Activated effector memory CD4-positive, alpha-beta T cell treated with anti-CD3 and anti-CD28 coated beads, Interleukin-2, amount 50 U/mL, for 16 hours (primary cell): ENCODE measurements at regions not wholly inside any gene's neighbourhood (a gene's known extent, or its start where the extent isn't known, plus 50 kb on each side); places are given as distances from the start of the nearest gene placed in this dataset.

Experiments
- DNase-seq: peaks from one replicate; pipeline ENCODE4 v3.0.0-alpha.2; 2020

DNA sequence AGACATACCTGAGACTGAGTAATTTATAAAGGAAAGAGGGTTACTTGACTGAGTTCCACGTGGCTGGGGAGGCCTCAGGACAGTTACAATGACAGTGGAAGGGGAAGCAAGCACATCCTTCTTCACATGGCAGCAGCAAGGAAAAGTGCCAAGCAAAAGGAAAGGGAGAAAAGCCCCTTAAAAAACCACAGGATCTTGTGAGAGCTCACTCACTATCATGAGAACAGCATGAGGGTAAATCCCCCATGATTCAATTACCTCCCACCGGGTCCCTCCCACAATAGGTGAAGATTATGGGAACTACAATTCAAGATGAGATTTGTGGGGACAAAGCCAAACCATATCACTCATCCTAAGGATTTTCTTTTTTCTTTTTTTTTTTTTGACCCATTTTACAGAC is 177.8 kb upstream of the EEA1 start:
- no peak for DNase-seq

GRCh38 chr12:93107514-93108312 is 178.6 kb upstream of the EEA1 start:
- DNase-seq = no peak

- no peak for DNase-seq
Observed at GRCh38 chr12:93108985-93109384, 179.9 kb upstream of the EEA1 start.

DNA sequence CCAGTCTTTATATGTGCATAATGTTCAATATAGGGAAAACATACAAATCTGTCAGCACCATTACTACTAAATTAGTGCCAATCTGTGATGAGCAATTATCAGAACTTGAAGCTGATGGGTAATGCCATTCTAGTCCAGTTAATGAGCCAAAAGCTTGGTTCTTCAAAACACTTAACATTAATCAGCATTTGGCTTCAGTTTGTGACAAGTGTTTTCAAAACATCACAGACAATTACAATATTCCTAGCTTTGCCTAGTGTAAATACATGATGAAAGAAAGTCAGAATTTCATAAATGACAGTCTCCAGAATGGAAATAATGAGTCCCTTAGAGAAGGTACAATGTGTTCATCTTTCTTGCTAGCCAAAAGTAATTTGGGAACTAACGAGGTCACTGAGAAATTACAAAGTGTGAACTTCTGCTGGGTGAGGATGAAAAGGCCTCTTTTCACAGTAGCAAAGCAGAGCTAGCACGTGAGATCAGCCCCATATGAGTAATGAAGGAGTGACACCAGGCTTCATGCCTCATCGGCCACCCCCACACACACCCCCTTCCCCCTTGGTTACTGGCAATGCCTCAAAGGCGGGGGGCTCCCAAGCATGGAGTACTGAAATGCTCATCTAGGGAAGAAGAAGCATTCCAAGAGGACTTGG is 180.6 kb upstream of the EEA1 start:
- DNase-seq = no peak

GRCh38 chr12:93111773-93112172 is 182.7 kb upstream of the EEA1 start:
- DNase-seq = no peak

DNA sequence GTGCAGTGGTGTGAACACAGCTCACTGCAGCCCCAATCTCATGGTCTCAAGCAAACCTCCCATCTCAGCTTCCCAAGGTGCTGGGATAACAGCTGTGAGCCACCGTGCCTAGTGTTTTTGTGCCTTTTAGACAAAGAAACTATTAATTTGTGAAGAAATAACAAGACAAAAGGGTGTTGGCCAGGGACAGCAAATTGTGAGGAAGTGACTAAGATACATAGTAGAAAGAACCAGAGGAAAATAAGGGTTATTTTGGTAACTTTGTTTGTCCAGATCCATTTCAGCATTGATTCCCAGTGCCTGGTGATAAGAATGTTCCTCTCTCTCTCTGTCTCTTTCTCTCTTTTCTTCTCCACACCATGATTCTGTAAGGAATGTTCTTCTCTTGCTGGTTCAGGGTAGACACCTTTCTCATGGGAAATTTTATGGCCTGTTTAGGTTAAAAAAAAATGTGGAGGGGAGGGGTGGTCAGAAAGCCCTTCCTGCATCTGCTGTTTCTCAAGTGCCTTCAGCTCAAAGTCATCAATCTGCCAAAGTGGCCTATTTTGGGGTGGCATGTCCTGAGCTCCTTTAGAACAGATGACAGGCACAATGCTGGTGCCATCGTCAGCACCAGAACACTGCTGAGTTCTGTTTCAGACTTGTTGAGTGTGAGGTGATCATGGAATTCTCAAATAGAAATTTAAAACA is 184.4 kb upstream of the EEA1 start:
- no peak for DNase-seq

- no peak for DNase-seq
Observed at GRCh38 chr12:93115198-93115601, 186.1 kb upstream of the EEA1 start.

- no peak for DNase-seq
Observed at GRCh38 chr12:93115646-93116045, 186.6 kb upstream of the EEA1 start.

DNA sequence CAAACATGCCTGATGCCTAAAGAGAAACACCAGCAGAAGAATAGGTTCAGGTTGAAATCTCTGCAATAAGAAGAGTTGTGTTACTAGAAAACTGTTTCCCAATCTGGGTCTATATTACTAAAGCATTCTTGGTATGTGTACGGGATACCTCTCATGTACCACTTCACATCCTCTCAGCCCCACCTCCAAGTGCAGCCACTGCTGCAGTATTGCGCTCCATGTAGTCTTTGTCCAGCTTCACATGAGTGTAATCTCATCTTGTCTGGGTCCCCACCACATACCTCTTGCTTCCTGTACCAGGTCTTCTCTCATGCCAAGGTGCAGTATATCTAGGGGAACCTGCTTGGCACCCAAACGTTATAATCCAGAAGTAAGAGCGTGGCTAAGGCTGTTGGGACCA is 187.5 kb upstream of the EEA1 start:
- DNase-seq = no peak

DNA sequence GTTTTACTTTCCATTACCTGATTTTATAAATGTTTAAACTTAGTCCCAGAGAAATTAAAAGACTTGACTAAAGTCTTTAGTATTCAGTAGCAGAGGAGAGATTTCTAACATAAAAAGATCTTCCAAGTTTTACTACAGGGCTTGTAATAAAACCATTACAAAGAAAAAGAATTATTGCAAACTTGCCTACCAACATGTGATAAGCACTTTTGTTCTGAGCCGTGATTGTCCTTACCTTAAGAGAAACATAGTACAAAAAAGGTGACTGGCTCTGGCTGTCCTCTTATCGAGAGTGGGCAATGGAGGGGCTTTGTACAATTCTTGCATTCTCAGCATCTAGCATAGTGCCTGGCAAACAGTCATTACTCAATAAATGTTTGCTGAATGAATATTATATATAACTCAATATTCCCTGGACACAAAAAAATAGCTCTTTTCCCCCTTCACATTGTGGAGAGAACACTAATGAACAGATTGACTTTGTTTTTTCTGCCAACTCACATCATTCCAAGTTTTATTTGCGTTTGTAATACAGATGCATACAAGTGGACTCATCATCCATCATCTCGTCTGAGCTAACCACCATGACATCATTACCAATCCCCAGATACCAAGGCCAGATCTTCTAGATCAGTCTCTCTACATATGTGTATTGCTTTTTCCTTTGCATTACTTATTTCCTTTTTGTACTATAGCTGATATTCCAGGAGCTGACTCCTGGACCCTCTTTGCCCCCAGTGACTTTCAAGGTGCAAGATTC is 192.8 kb upstream of the EEA1 start:
- DNase-seq = no peak

GRCh38 chr12:93122569-93123091 is 193.5 kb upstream of the EEA1 start:
- DNase-seq = no peak

DNA sequence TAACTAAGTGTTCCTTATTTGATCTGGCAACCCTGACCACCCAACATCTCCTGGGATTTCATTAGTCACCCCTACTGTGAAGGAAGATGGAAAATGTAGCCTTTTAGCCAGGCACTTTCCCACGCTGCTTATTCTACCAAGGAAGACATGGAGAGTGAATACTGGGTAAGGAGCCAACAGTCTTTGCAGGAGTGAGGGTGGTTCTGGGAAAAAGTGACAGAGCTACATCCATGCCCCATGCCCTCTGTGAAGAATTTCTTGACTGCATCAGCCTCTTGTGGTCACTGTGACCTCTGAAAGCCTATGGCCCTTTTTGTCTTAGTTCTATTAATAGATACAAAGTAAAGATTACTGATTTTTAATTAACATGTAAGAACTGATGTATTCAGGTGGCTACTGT is 196.0 kb upstream of the EEA1 start:
- no peak for DNase-seq

DNA sequence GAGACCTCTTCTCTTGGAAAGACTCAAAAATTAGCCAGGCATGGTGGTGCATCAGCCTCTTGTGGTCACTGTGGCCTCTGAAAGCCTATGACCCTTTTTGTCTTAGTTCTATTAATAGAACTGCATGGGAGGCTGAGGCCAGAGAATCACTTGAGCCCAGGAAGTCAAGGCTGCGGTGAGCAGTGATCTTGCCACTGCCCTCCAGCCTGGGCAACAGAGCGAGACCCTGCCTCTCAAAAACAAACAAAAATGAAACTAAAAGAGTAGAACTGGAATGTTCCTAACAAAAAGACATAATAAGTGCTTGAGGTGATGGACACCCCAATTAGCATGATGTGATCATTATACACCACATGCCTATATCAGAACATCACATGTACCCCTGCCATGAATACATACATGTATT is 197.0 kb upstream of the EEA1 start:
- DNase-seq = no peak

GRCh38 chr12:93127107-93127560 is 198.0 kb upstream of the EEA1 start:
- no peak for DNase-seq

GRCh38 chr12:93127582-93128331 is 198.7 kb upstream of the EEA1 start:
- no peak for DNase-seq

DNA sequence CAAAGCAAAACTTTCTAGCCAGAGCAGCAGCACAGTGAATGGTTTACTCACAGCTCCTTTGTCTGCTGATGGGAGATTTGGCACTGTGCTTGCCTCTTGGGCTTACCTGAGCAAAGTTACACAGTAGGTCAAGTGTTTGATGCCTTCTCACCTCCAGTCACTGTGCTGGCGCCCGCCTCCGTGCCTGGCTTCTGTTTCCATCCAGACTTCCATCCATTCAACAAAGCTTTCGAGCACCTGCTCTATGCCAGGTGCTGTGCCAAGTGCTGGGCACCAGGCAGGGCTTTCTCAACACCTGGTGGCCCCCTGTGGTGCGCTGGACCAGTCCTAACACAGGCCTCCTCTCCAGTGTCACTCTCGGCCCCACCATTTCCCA is 199.2 kb upstream of the EEA1 start:
- no peak for DNase-seq

- no peak for DNase-seq
Observed at GRCh38 chr12:93130366-93131054, 201.4 kb upstream of the EEA1 start.

DNA sequence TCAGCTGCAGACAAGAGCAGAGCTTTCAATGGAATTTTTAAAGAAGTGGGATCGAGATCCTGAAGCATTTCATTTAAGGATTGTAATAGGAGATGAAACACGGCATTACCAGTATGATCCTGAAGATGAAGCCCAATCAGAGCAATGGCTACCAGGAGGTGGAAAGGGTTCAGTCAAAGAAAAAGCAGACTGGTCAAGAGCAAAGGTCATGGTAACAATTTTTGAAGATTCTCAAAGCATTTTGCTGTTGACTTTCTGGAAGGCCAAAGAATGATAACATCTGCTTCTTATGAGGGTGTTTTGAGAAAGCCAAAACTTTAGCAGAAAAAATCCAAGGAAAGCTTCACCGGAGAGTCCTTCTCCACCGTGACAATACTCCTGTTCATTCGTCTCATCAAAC is 204.3 kb upstream of the EEA1 start:
- DNase-seq = no peak

GRCh38 chr12:93134175-93134890 is 205.2 kb upstream of the EEA1 start:
- no peak for DNase-seq

DNA sequence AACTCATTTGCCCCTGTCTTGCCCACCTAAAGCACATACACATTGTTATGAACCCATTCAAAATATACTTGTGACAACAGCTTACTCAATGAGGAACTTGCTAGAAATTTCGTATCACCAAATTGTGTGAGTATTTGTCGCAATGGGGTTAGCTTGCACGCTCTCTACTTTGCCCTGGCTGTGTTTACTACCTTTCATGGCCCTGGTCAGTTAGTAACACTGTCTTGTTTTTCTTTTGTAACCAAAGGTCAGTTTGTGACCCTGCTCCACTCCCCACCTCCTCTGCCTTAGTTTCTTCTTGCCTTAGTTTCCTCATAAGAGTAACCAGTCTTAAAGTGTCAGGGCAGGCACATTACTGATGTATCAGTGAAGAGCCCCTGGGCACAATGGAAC is 205.8 kb upstream of the EEA1 start:
- no peak for DNase-seq
